ENCODE measurements at regions not wholly inside any gene's neighbourhood (a gene's known extent, or its start where the extent isn't known, plus 50 kb on each side); places are given as distances from the start of the nearest gene placed in this dataset.
"Not testable (repeated sequence)": the region's sequence is repeated elsewhere in the genome, so short reads cannot be mapped to it uniquely, and the experiment has no call there.

- no peak for DNase-seq (ENCODE audit: low read depth)
Observed at GRCh38 chrX:122303761-122304160, 880.3 kb upstream of the GRIA3 start.

GRCh38 chrX:122344816-122345215 lies 839.3 kb upstream of the GRIA3 start:
- no peak for DNase-seq (ENCODE audit: low read depth)

- DNase-seq (ENCODE audit: low read depth), result no peak
Observed at GRCh38 chrX:122363112-122363795, 820.8 kb upstream of the GRIA3 start.

DNA sequence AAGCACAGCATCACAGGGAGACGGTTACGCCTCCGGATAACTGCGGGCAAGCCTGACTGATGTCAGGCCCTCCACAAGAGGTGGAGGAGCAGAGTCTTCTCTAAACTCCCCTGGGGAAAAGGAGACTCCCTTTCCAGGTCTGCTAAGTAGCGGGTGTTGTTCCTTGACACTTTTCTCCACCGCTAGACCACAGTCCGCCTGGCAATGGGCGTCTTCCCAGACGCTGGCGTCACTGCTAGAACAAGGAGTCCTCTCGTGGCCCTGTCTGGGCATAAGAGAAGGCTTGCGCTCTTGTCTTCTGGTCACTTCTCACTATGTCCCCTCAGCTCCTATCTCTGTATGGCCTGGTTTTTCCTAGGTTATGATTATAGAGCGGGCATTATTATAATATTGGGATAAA lies 808.5 kb upstream of the GRIA3 start:
- not testable (repeated sequence) for DNase-seq (ENCODE audit: low read depth)

DNA sequence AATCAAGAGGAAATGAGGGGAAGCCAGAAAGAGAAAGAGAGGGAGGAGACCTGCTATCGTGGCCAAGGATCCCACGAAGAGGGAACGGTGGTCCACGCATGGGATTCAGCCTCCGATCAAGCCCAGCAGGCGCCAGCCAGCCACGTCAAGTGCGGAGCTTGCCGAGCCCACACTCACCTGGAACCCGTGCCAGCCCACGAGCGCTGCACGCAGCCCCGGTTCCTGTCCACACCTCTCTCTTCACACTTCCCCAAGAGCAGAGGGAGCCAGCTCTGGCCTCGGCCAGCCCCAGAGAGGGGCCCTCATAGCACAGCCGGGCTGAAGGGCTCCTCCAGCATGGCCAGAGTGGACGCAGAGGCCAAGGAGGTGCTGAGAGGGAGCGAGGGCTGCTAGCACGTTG lies 795.1 kb upstream of the GRIA3 start:
- DNase-seq (ENCODE audit: low read depth), result no peak

DNA sequence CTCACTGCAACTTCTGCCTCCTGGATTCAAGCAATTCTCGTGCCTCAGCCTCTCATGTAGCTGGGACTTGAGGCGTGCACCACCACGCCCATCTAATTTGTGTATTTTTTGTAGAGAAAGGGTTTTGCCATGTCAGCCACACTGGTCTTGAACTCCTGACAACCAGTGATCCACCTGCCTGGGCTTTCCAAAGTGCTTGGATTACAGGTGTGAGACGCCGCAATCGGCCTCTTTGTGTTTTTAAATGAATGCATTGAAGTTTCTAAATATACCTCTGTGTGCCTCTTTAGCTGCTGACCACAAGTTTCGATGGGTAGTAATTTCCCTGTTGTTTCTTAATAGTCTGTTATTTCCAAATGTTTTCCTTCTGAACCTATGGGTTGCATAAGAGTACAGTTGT lies 765.3 kb upstream of the GRIA3 start:
- DNase-seq (ENCODE audit: low read depth), result no peak

DNA sequence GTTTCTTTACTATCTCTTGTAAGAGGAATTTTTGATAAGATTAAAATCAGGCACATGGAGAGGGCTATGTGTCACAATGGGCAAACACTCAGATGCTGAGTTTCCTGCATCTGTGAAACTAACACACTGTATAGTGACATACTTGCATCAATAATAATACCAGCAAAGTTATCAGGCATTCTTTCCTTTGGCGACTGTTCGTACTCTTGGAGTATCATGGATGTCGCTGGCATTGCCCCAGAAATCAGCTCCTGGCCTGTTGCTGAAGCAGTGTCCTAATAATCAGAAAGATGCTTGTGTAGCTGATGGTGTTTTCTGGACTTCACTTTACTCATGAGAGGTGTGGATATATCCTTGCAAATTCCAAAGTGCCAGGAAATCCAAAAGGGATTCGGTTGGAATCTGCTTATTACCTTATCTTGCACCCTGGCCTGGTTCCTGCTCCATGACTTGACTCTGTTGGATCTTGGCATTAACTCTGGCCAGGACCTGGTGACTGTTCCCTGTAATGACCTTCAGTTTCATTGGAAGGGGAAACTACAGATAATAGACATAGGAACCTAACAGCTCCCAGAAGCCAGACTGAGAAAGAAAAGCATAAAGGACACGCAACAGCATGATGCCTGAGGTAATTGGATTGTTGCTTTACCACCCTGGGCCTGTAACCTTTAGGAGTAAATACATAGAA lies 762.5 kb upstream of the GRIA3 start:
- no peak for DNase-seq (ENCODE audit: low read depth)

- DNase-seq (ENCODE audit: low read depth), result no peak
Observed at GRCh38 chrX:122422547-122422946, 761.5 kb upstream of the GRIA3 start.

GRCh38 chrX:122434942-122435341 lies 749.1 kb upstream of the GRIA3 start:
- no peak for DNase-seq (ENCODE audit: low read depth)

DNA sequence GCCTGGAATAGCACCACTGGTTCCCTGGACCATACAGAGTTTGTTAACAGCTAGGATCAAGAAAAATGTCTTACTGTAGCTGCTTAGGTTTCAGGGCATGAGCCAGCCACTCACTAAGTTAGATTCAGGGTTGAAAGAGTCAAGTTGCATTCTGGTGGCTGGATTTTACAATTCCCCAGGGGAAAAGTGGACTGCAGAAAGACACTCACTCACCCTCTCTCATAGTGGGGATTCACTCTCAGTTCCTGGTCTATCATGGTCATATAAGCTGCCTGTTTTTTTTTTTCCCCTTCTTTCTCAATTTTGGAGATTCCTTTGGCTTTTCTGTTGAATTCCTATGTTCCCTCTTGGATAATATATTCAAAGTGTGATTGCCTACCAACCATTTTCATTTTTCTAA lies 744.2 kb upstream of the GRIA3 start:
- no peak for DNase-seq (ENCODE audit: low read depth)

- DNase-seq (ENCODE audit: low read depth), result no peak
Observed at GRCh38 chrX:122440832-122441231, 743.2 kb upstream of the GRIA3 start.

- DNase-seq (ENCODE audit: low read depth), result no peak
Observed at GRCh38 chrX:122441451-122441850, 742.6 kb upstream of the GRIA3 start.

GRCh38 chrX:122445466-122445865 lies 738.6 kb upstream of the GRIA3 start:
- DNase-seq (ENCODE audit: low read depth), result no peak

DNA sequence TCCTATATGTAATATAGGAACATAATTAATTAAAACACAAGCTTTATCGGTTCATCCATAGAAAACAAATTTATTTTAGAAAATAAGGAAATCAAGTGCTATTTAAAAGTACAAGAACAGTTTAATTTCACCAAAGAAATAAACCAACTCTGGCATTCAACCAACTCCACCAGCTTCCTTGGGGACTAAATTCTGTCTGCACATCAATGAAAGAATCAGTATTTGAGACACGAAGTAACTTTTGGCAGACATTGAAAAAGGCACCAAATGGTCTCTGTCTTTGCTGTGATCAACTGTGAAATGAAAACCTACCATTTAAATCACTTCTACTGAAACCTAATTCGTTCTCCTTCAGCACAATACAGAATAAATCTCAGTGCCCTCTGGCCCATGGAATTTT lies 719.7 kb upstream of the GRIA3 start:
- no peak for DNase-seq (ENCODE audit: low read depth)

GRCh38 chrX:122475306-122475705 lies 708.8 kb upstream of the GRIA3 start:
- DNase-seq (ENCODE audit: low read depth), result no peak

GRCh38 chrX:122500556-122500955 lies 683.5 kb upstream of the GRIA3 start:
- no peak for DNase-seq (ENCODE audit: low read depth)

DNA sequence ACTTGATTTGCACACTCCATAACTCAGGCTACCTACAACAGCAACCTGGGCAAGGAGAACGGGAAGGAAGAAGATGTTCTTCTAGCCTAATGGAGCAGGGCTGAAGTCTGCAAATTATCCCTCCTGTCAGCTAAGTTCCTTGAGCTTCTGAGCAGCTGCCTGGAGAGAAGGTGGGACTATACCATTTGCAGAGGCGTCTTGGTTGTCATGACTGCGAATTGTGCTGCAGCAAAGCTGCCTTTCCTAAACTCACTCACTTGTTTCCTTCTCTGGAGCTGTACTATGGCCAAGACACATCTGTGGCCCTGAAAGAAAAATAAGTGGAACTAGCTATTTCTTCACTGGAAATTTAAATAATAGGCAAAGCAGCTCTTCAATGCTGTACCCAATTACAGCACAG lies 682.4 kb upstream of the GRIA3 start:
- DNase-seq (ENCODE audit: low read depth), result no peak

GRCh38 chrX:122504026-122504425 lies 680.1 kb upstream of the GRIA3 start:
- no peak for DNase-seq (ENCODE audit: low read depth)

GRCh38 chrX:122512561-122513072 lies 671.5 kb upstream of the GRIA3 start:
- DNase-seq (ENCODE audit: low read depth), result peak; percentile 8

- DNase-seq (ENCODE audit: low read depth), result no peak
Observed at GRCh38 chrX:122517786-122518185, 666.3 kb upstream of the GRIA3 start.

GRCh38 chrX:122545778-122546177 lies 638.3 kb upstream of the GRIA3 start:
- no peak for DNase-seq (ENCODE audit: low read depth)

- no peak for DNase-seq (ENCODE audit: low read depth)
Observed at GRCh38 chrX:122546269-122546668, 637.8 kb upstream of the GRIA3 start.

DNA sequence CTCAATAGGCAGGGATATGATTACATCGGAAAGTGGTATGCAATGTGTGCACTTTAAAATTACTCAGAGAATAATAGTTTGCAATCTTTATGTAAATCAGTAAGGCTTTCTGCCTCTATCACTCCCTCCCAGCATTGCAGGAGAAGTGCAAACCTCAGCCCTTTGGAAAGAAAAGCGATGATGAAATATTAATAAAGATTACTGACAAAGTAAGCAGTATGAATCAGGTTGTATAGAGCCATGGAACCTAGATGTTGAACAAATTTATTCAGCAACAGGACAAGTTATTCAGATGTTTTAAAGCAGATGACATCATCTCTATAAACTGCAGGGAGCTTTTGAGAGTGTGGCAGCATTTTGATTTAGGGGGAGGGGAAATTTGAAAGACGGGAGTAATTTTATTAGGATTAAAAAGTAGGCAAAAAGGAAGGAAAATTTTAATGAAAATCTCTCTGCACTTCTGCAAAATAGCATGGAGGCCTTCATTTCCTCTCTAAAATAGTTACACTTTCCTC lies 631.7 kb upstream of the GRIA3 start:
- no peak for DNase-seq (ENCODE audit: low read depth)

- DNase-seq (ENCODE audit: low read depth), result no peak
Observed at GRCh38 chrX:122555925-122556324, 628.2 kb upstream of the GRIA3 start.

All from non-pigmented ciliary epithelial cell (primary cell).